H1 (cell line): ENCODE measurements at regions not wholly inside any gene's neighbourhood (a gene's known extent, or its start where the extent isn't known, plus 50 kb on each side); places are given as distances from the start of the nearest gene placed in this dataset.

ENCODE experiments used
- BCL11A ChIP-seq, 2 experiments: IDR thresholded peaks; one replicate each; pipeline ENCODE4 v1.6.1; 2011; ENCODE audit warnings: low read depth in 2 of 2, low read length in 2 of 2, mild to moderate bottlenecking in 2 of 2
- HDAC2 ChIP-seq, 2 experiments: fragments of 300-600 bp in 1 of 2; sonication (generic) in 1 of 2; IDR thresholded peaks; 2 replicates each; pipeline ENCODE4 v1.6.1; 2011 to 2012; ENCODE audit warnings: low read depth in 2 of 2, low read length in 2 of 2, mild to moderate bottlenecking in 2 of 2, moderate library complexity in 2 of 2, borderline replicate concordance in 1 of 2, inconsistent platforms in 1 of 2
- HDAC6 ChIP-seq: IDR thresholded peaks from one replicate; pipeline ENCODE4 v1.7.1; 2012; ENCODE audit warnings: low read depth, mild to moderate bottlenecking, inconsistent platforms, low read length, moderate library complexity
- KDM5A ChIP-seq: fragments of 200-600 bp; IDR thresholded peaks from 2 replicates; pipeline ENCODE4 v1.7.1; 2012; ENCODE audit warnings: mild to moderate bottlenecking, low read length, inconsistent platforms, mixed read lengths
- RXRA ChIP-seq: IDR thresholded peaks from 2 replicates; pipeline ENCODE4 v1.6.1; 2011; ENCODE audit warnings: low read depth, mild to moderate bottlenecking, low read length, moderate library complexity; ENCODE audit not compliant: insufficient read depth
- TBP ChIP-seq: IDR thresholded peaks from 2 replicates; pipeline ENCODE4 v1.6.1; 2011; ENCODE audit warnings: low read depth, low read length, improper control_type of control experiment
- TEAD4 ChIP-seq: IDR thresholded peaks from 2 replicates; pipeline ENCODE4 v1.6.1; 2012; ENCODE audit warnings: low read depth, low read length, inconsistent platforms, mixed read lengths

GRCh38 chr20:51080516-51080915 is 57.6 kb upstream of the KCNG1 start (continued):
- TF ChIP-seq HDAC2 (IDR thresholded peaks at IDR 0.05; ENCODE audit: borderline replicate concordance in 1 of 2, low read depth in 2 of 2, low read length in 2 of 2) (no peak), RXRA (no peak), TEAD4 (no peak), BCL11A (IDR thresholded peaks at IDR 0.05; ENCODE audit: low read depth in 2 of 2, low read length in 2 of 2) (no peak), HDAC6 (no peak), TBP (no peak), KDM5A (no peak)
